Left renal cortex interstitium (tissue), 4 donors: ENCODE measurements at regions not wholly inside any gene's neighbourhood (a gene's known extent, or its start where the extent isn't known, plus 50 kb on each side); places are given as distances from the start of the nearest gene placed in this dataset.
A peak's percentile ranks its signal among the peaks of the same experiment; 100 is the strongest.
"Not testable (repeated sequence)": the region's sequence is repeated elsewhere in the genome, so short reads cannot be mapped to it uniquely, and the experiment has no call there.

ENCODE experiments used
- DNase-seq, 4 donors: peaks; one replicate each; pipeline ENCODE4 v3.0.0-alpha.2; 2013; ENCODE audit warnings: low read depth in 4 of 4, low spot score in 2 of 4, missing footprints in 1 of 4

- not testable (repeated sequence) for DNase-seq
Observed at GRCh38 chr1:91207691-91208090, 185.9 kb upstream of the ZNF644 start.

DNA sequence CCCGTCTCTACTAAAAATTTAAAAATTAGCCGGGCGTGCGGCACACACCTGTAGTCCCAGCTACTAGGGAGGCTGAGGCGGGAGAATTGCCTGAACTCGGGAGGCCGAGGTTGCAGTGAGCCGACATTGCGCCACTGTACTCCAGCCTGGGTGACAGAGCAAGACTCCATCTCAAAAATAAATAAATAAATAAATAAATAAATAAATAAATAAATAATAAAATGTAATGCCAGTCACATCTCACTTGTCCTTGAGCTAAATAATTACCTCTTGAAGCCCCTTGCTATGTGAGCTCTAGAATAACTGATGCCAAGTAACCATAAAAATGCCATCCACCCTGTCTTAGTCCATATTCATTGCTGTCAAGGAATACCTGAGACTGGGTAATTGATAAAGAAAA, 182.3 kb upstream of the ZNF644 start:
- DNase-seq, result not testable (repeated sequence)

GRCh38 chr1:91201694-91202093, 179.9 kb upstream of the ZNF644 start:
- DNase-seq, result no peak

DNA sequence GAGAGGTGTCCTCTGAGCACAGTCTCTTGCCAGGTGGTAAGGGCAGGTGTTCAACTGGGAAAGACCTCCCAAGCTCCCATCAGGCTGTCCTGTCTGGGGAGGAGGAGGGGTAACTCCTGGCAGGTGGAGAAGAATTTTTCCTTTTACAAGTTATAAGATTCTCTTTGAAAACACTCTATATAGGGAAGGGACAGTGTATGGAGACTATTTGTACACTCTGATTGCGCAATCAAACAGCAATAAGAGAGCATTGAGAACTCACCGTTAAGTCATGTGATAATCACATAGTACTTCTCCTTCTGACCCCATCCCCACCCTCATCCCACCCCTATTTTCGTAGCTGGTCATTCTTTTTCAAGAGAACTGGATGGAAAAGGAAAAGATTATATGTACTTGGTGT, 179.3 kb upstream of the ZNF644 start:
- no peak for DNase-seq

- no peak for DNase-seq
Observed at GRCh38 chr1:91200675-91201074, 178.8 kb upstream of the ZNF644 start.

- DNase-seq, result no peak
Observed at GRCh38 chr1:91199988-91200387, 178.2 kb upstream of the ZNF644 start.

DNA sequence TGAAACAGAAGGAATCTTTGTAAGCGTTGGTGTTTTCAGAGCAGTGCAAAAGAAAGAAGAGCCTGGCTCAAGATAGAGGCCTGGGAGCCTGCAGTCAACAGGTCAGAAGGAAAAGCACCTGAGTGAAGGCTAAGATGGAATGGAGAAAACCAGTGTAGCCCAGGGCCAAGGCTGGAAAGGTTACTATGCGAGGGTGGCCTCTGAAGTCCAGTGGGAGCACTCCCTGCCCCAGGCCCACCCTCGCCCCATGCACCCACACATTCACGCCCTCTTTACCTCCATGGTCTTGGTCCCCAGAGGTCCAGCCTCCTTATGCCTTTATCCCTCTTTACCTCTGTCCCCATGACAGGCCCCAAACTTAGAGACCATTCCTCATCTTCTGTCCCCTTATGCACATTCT, 169.2 kb upstream of the ZNF644 start:
- no peak for DNase-seq

DNA sequence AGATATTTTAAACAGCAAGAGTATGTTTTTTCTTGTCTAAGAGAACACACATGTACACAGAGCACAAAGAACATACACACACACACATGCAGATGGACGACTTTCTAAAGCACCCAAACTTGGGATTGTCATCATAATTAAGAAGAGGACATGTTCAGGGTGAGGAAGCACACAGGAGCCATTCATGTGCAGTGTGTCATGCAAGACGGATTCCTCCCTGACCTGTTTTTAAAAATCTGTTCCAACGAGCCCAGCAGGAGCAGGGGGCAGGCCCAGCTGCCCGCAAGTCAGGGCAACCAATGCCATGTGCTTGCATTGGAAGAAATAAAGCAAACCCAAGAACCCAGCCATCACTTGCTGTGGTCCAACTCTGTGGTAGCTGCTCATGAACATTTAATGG, 167.3 kb upstream of the ZNF644 start:
- no peak for DNase-seq

- not testable (repeated sequence) for DNase-seq
Observed at GRCh38 chr1:91182807-91183206, 161.0 kb upstream of the ZNF644 start.

DNA sequence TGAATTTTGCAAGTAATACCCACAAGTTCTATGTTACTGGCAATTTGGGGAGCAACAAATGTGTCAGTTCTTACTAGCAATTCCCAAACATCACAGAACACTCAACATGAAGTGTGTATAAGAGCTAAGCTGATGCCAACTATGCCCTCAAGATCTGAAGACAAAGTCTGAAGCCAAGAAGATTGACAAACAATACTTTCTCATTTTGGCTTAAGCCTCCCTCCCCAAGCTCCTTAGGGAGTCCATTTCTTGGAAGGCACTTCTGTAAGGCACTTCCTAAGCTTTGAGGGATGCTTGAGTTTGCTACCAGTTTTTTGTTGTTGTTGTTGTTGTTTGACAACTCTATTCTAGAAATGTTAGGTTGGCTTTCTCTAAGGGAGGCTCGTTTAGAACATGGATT, 154.4 kb upstream of the ZNF644 start:
- no peak for DNase-seq

DNA sequence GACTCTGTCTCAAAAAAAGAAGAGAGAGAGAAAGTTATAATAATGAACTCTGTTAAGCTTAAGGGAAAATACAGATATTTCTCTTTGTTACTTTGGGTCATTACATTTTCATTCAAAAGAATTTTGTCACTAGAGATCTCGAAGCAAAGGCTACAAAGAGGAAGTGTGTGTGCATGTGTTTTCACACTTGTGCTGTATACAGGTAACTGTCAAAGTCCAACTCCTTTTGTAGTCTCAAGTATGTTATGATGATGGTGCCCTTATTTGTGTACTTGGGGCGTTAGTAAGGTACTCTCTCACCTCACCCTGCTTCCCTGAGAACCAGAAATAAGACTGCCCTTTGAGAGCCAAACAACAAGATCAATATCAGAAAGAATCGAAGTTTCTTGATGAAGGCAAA, 152.9 kb upstream of the ZNF644 start:
- no peak for DNase-seq

DNA sequence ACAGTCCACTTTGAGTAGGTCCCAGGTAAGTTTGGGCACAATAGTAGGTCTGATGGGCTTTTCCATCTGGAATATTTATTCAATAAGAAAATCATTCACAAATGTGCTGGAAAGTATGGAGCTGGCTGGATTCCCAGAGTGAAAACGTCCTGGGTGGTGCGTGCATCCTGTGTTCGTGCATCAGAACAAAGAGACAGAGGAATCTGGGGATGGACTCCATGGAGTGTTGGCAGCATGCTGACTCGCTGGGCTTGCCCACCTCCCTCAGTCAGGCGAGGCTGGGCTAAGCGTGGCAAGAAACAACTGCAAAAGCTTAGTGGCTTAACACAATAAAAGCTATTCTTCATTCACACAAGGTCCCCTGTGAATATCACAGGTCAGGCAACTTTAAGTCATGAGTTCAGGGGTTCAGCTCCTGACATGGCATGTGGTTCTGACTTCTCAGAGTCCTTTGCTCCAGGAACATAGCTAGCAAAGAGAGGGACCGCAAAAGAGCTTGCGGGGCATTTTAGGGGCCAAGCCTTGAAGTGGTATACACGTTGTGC, 151.6 kb upstream of the ZNF644 start:
- no peak for DNase-seq

DNA sequence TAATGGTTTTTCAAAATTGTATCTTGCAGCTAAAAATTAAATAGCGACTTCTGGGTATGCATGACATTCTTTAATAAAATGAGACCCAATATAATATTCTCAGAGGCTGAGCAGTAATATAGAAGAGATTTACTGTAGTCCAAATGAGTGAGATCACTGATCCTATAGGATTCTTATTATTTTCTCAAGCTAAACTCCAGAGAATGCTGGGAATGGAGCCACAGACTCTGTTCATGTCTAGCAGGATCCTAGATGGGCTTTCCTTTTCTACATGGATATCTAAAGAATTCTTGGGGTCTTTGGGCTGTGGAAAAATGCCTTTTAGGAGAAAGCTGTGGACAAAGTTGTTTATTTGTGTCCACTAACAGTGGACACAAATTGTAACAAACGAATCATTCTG, 150.7 kb upstream of the ZNF644 start:
- no peak for DNase-seq

DNA sequence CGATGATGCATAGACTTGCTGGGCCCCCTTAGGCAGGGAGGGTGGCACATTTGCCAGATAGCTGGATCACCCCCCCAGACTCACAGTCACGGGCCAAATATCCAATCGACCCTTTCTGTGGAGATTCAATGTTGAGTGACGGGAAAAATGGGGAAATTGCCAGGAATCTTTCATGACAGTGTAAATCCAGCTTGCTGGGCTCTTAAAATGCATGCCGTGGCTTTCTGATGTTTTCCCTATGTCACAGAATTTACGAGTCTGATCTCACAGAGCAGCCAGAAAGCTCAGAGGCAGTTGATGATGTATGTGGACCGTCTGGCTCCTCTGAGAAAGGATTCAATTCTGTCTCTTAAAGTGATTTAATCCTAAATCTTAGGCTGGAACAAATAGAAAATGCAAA, 150.1 kb upstream of the ZNF644 start:
- peak in 3 of 4 donors; percentile 50 to 85 (median 58) for DNase-seq

- DNase-seq, result no peak
Observed at GRCh38 chr1:91170571-91170970, 148.7 kb upstream of the ZNF644 start.

DNA sequence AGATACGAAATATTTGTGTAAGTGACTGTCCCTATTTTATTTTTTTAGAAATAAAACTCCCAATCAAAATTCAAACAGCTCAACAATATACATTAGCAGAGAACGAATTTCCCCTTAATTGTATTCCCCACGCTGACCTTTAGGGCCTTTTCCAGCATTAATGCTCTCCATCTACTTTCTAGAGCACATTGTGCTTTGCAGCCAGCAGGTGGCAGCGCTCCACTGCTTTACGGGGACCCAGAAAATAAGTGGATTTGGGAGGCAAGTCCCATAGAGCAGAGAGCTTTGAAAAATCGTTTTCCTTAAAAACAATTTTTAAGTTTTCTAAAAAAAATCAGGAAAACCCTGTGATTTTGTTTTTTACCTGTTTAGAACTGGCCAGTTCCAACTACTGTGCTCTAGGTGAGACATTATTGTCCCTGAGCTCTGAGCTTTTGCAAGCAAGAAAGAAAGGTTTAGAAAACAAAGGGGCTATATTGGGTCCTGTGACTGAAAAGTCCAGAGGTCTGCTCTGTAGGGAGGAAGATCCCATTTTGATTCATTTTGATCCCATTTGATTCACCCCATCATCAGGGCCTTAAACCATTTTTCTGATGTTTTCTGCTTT, 144.4 kb upstream of the ZNF644 start:
- DNase-seq, result peak in 1 of 4 donors; percentile 36

DNA sequence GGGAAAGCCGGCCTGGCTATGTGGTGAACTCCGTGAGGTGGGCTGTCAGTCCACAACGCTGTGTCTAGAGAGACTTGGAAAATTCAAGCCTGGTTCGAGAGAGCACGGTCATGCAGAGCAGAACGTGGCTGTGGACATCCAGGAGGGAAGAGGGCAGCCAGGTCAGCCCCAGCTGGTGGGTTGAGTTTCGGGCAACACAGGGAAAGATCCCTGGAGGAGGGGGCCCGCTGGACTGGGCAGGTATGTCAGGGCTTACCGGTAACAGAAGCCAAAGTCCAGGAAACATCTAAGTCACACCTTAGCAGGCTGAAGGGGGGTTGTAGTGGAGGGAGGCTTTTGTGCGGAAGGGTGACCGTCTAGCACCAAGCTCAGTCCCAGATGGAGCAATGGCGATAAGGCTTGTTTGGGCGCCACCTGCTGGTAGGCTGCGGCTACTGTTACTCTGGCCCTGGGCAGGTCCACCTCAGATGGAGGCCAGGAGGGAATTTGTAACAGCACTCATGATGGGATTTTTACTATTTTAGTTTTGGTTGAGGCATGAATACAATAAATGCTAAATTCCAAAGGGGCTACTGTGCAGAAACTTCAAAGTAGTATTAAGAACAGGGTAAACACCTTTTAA, 143.3 kb upstream of the ZNF644 start:
- peak in 2 of 4 donors; percentile 49 to 56 for DNase-seq

- no peak for DNase-seq
Observed at GRCh38 chr1:91162613-91163012, 140.8 kb upstream of the ZNF644 start.

GRCh38 chr1:91161749-91162148, 139.9 kb upstream of the ZNF644 start:
- no peak for DNase-seq

- DNase-seq, result no peak
Observed at GRCh38 chr1:91161166-91161565, 139.3 kb upstream of the ZNF644 start.

- no peak for DNase-seq
Observed at GRCh38 chr1:91160363-91161075, 138.7 kb upstream of the ZNF644 start.

GRCh38 chr1:91153341-91153740, 131.5 kb upstream of the ZNF644 start:
- no peak for DNase-seq
